Kidney epithelial cell (primary cell): ENCODE measurements at regions not wholly inside any gene's neighbourhood (a gene's known extent, or its start where the extent isn't known, plus 50 kb on each side); places are given as distances from the start of the nearest gene placed in this dataset.

Experiments
- DNase-seq: peaks from one replicate; pipeline ENCODE4 v3.0.0-alpha.2; 2010; ENCODE audit warnings: low read depth
- H3K27me3 ChIP-seq: 2 replicates; pipeline ENCODE4 v1.6.0; 2011; ENCODE audit warnings: low read length; ENCODE audit not compliant: control insufficient read depth, insufficient read depth
- H3K36me3 ChIP-seq: 2 replicates; pipeline ENCODE4 v1.5.1; 2011; ENCODE audit warnings: low read length; ENCODE audit not compliant: control insufficient read depth, insufficient read depth
- H3K4me3 ChIP-seq: 2 replicates; pipeline ENCODE4 v1.5.1; 2011; ENCODE audit warnings: low read depth, mild to moderate bottlenecking, control low read depth, low read length
- TF ChIP-seq, protein P1 (sequence below): IDR thresholded peaks from 2 replicates; pipeline ENCODE4 v1.5.1; 2011; ENCODE audit warnings: mild to moderate bottlenecking, moderate library complexity, low read length, control low read depth, inconsistent platforms; ENCODE audit not compliant: insufficient read depth, poor library complexity, severe bottlenecking

- Histone ChIP-seq H3K27me3 (peaks cover 2% of the 10 kb centered on the region), H3K4me3 (no peak overlapping the region), H3K36me3 (no peaks in the 10 kb centered on the region)
- TF ChIP-seq, protein P1, sequence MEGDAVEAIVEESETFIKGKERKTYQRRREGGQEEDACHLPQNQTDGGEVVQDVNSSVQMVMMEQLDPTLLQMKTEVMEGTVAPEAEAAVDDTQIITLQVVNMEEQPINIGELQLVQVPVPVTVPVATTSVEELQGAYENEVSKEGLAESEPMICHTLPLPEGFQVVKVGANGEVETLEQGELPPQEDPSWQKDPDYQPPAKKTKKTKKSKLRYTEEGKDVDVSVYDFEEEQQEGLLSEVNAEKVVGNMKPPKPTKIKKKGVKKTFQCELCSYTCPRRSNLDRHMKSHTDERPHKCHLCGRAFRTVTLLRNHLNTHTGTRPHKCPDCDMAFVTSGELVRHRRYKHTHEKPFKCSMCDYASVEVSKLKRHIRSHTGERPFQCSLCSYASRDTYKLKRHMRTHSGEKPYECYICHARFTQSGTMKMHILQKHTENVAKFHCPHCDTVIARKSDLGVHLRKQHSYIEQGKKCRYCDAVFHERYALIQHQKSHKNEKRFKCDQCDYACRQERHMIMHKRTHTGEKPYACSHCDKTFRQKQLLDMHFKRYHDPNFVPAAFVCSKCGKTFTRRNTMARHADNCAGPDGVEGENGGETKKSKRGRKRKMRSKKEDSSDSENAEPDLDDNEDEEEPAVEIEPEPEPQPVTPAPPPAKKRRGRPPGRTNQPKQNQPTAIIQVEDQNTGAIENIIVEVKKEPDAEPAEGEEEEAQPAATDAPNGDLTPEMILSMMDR = no peak
- DNase-seq = no peak
Observed at GRCh38 chr2:30325600-30326328, 94.4 kb downstream of the LBH start.

GRCh38 chr2:30326497-30326896, 95.2 kb downstream of the LBH start:
- no peak for DNase-seq
- H3K4me3 ChIP-seq = no peak overlapping the region
- peaks cover 2% of the 10 kb centered on the region for H3K27me3 ChIP-seq
- TF ChIP-seq, protein P1 = no peak
- no peaks in the 10 kb centered on the region for H3K36me3 ChIP-seq

- Histone ChIP-seq H3K36me3 (no peaks in the 10 kb centered on the region), H3K4me3 (no peak overlapping the region), H3K27me3 (no peaks in the 10 kb centered on the region)
- no peak for DNase-seq
- TF ChIP-seq, protein P1 = no peak
Observed at GRCh38 chr2:30331038-30331437, 99.7 kb downstream of the LBH start.

- no peak overlapping the region for H3K4me3 ChIP-seq
- TF ChIP-seq, protein P1 = no peak
- H3K27me3 ChIP-seq = no peaks in the 10 kb centered on the region
- DNase-seq = no peak
- no peaks in the 10 kb centered on the region for H3K36me3 ChIP-seq
Observed at GRCh38 chr2:30331869-30332268, 100.5 kb downstream of the LBH start.

GRCh38 chr2:30332791-30333453, 101.6 kb downstream of the LBH start:
- TF ChIP-seq, protein P1 = no peak
- Histone ChIP-seq H3K36me3 (no peaks in the 10 kb centered on the region), H3K27me3 (no peaks in the 10 kb centered on the region), H3K4me3 (no peak overlapping the region)
- DNase-seq = no peak
